ENCODE measurements at regions not wholly inside any gene's neighbourhood (a gene's known extent, or its start where the extent isn't known, plus 50 kb on each side); places are given as distances from the start of the nearest gene placed in this dataset.

DNA sequence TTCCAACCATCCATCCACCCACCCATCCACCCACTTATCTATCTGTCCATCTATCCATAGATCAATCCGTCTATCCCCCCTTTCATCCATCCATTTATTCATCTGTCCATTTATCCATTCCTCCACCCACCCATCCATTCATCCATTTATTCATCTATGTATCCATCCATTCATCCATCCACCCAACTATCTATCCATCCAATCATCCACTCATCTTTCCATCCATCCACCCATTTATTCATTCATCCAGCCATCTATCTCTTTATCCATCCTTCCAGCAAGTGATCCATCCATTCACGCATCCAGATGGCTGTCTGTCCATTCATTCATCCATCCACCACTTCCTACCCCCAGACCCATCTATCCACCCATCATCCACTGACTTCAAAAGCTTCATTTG lies 84.0 kb upstream of the CD99 start:
- DNase-seq = no peak

DNA sequence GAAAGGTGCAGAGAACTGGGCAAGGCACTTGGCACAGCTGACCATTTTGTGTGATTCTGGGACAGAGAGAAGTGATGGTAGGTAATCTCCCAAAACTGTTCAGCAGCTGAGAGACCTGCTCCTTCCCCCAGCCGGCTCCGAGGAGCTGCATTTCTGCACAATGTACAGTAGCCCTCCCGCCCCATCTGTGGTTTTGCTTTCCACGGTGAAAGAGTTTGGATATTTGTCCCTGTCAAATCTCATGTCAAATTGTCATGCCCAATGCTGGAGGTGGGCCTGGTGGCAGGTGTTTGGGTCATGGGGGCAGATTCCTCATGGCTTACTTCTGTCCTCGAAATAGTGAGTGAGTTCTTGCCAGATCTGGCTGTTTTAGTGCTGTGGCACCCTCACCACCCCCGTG lies 90.5 kb upstream of the CD99 start:
- no peak for DNase-seq

DNA sequence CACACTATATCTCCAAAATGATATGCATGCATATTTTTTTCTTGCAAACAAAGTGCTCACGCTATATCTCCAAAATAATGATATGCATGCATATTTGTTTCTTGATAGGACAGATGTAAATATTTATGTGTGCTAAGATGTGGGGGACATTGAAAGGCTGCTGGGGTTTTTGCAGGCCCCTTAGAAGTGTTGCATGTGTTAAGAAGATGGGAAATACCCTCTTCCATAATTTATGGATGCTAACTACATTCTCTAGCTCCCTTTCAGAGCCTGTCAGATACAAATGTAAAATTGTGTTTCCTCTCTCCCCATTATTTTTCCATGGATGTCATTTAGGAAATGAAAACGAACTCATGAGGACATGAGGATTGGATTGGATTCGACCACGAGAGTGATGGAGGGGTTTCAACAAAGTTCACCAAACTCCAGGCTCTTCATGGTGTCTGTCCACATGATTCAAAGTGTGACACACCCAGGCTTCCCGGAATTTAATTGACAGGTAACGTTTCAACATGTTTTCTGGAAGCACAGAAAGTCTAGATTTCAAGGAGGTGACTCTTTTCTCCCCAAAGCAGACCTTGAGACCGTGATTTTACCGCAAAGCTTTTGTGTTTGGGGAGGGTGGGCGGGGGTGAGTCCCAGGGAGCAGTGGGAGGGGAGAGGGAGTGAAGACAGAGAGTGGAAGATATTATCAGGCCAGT lies 94.4 kb upstream of the CD99 start:
- DNase-seq = no peak

DNA sequence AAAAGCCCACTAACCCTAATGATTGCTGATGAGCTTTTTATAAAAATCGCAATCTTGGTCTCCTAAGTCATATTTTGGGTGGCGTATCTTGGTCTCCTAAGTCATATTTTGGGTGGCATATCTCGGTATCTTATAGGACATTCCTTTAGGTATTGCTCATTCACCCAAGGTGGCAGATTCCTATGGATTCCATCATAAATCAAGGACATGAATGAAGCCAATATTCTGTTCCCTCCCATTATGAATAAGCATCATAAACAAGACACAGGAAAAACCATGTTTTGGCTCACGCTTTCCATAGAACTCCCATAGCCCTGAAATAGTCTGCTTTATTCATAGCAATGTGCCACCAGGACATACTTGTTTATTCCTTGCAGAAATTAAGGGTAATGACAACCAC lies 95.0 kb upstream of the CD99 start:
- DNase-seq = no peak

DNA sequence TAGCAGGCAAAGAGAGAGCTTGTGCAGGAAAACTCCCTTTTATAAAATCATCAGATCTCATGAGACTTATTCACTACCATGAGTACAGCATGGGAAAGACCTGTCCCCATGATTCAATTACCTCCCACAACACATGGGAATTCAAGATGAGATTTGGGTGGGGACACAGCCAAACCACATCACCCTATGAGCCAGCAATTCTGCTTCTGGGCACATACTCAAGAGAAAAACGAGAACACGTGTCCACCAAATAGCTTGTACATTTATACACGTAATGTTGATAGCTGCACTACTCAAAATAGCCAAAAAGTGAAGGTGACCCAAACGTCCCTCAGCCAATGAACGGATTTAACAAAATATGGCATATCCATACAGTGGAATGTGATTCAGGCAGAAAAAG lies 94.5 kb upstream of the DHRSX start:
- no peak for DNase-seq

DNA sequence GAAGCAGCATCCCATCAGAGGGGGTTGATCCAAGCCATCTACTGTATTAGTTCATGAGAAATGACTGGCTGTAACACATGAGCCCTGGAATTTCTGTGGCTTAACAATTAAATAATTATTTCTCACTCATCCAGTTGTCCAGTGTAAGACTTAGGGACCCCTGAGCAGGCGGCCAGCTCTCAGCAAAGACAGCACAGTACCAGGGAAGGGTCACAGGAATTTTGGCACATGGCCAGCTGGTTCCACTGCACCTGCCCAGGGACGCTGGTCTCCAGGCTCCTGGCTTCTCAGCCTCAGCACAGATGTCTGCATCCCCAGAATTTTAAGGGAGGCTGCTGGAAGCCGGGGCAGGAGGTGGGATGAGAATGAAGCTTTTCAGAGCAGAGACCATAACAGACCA lies 93.7 kb upstream of the DHRSX start:
- DNase-seq = no peak

DNA sequence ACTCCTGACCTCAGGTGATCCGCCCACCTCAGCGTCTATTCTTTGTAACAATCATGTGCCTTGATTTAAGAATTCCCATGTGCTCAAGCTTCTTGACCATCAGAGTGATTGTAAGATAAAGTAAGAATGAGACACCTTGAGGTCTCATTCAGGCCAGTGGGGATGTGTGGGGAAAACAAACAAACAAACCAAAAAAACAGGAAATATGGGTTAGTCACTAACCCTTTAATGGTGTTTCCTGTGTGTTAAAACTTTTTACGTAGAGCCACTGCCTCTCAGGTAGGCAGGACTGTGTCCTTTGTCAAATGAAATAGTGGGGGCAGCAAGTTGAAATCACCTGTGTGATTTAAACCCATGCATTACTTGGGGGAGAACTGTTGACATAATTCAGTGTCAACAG lies 91.5 kb upstream of the DHRSX start:
- no peak for DNase-seq

DNA sequence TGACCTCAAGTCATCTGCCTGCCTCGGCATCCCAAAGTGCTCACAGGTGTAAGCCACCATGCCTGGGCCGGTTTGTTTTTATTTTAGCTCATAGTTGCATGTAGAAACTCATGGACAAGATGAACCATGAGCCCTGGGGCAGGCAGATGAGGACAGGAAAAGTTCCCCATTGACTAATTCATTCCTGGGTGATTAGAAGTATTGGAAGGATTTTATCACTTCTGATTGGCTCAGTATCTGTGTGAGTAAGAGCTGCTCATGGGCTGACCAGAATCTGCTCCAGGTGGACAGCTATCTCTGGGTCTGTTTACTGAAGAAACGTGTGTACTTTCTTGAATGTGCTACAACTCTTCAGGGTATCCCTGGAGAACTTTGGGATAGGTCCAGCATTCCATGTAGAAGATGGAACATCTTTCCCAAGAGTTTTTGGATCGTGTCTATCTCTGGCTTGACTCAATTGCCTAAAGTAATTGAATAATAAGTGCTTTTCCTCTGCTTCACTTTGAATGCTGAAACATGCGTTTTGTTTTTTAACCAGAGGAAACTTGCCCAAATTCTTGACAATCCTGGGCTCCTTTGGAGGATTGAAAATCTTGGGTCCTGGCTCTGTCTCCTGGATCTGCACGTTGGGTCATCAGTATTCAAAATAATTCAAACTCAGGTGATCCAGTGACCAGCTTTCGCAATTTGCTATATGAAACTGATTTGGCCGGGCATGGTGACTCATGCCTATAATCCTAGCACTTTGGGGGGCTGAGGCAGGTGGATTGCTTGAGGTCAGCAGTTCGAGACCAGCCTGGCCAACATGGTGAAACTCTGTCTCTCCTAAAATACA lies 88.6 kb upstream of the DHRSX start:
- DNase-seq = no peak

DNA sequence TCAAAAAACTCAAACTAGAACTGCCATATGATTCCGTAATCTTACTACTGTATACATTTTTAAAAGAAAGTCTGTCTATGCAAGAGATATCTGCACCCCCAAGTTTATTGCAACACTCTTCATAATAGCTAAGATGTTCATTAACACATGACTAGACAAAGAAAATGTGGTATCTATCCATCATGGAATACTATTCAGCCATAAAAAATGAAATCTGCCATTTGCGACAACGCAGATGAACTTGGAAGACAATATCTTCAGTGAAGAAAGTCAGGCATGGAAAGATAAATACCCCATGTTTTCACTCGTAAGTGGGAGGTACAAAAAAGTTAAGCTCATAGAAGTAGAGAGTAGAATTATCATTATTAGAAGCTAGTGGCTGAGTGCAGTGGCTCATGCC lies 87.3 kb upstream of the DHRSX start:
- no peak for DNase-seq

DNA sequence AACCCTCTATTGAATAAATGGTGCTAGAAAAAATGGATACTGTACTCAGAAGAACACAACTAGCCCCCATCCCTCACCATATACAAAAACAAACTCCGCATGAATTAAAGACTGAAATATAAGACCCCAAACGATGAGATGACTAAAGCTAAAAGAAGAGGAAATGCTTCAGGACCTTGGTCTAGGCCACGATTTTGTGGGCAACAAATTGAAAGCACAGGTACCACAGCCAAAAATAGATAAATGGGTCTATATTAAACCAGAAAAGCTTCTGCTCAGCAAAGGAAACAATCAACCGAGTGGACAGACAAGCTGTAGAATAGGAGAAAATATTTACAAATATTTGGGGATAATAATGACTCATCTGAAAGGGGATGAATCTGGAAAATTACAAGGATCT lies 86.4 kb upstream of the DHRSX start:
- DNase-seq = no peak

DNA sequence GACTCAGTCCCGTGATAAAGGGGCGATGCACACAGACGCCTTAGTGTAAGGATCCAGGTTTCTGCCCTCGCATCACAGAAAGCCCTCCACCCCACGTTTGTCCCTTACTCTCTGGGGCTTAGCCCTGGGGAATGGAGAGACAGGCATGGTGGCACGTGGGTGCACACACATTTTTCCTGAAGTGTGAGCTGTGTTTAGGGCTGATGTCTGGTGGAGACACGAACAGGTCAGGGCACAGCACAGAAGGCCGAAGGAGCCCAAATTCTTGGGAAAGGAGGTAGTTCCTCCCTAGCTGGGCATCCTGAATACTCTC lies 84.3 kb upstream of the DHRSX start:
- no peak for DNase-seq

DNA sequence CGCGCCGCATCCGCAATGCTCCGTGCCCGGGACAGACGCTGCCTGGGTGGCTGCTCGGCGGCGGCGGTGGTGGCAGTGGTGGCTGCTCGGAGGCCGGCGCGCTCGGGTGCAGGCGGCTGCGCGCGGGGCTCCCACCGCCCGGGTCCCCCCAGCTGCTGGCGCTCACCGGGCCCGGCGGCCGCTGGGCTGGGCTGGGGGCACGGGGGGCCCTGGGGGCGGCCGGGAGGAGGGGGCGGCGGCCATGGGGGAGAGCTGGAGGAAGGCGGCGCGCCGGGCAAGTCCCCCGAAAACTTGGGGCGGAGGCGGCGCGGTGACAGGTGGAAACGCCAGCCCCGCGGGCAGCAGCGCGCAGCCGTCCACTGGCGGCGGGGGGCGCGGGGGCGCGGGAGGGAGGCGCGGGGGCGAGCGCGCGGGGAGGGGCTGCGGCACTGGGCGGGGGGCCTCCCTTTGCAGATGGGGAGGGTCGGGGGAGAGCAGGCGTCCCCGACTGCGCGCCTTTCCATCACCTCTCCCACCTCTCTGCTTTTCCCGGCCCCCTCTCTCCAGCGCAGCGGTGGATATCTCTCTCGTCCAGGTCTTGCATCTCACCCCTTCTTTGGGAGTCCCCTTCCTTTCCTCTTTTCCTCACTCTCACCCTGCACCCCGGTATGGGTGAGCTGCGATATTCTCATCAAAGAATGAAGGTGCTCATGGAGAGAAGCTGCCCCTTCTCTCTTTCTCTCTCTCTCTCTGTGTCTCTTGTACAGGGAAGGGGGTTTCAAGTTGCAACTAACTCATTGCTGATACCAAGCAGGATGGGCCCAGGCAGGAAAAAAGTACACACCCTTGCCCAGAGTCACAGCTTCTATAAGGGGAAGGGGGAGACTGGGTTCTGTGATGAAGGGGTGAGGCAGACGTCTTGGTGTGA lies 83.7 kb upstream of the DHRSX start:
- DNase-seq = no peak

DNA sequence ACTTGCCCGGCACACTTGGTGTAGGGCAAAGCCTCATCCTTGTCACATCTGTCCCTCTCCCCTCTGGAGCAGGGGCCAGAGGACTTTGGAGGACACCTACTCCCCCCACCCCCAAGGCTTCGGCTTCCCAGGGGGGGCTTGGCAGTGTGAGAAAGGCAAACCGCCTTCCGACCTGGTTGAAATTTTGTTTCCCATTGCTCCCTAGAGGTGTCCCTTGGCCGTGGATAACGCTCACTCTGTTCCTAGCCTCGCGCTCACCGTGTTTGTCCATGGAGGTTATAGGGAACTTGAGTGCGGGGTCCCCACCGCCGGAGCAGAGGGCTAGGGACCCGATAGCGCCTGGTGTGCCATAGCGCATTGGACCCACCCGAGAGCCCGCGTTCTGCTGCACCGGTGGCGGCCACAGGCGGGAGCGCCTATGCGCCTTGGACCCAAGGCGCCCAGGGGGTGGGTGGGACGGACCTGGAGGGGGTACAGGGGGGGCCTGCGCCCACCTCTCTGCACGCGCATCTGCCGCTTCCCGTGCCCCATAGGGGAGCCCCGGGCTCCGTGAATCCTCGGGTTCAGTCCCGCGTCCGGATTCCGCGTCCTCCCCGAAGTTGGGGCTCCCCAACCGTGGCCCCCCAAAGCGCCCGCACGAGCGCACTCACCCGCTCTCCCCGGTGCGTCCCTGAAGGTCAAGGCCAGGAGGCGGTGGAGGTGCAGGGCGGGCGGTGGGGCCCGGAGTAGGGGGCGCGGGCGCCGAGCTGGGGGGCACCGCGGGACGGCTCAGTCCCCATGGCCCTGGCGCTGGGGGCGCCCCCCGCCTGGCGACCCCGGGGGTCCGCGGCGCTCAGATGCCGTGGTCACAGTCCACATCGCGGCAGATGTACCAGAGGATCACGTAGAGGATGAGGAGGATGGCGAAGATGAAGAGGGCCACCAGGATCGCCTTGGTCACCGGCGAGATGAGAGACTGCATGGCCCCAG lies 82.7 kb upstream of the DHRSX start:
- no peak for DNase-seq

DNA sequence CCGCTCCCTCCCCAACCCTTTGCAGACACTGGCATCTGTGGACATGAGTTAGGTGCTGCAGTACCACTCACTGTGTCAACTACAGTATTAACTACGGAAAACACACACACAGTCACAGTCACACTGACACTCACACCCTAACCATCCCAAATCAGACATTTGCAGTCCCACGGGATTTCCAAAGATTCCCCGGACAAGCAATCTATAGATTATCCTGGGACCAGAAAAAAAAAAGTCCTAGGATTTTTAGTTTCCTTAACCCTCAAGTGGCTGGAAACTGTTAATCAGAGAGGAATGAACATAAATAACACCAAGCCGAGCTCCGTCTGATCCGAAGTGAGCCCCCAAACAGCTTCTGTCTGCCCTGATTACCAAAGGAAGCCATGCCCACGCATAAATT lies 81.9 kb upstream of the DHRSX start:
- DNase-seq = no peak

DNA sequence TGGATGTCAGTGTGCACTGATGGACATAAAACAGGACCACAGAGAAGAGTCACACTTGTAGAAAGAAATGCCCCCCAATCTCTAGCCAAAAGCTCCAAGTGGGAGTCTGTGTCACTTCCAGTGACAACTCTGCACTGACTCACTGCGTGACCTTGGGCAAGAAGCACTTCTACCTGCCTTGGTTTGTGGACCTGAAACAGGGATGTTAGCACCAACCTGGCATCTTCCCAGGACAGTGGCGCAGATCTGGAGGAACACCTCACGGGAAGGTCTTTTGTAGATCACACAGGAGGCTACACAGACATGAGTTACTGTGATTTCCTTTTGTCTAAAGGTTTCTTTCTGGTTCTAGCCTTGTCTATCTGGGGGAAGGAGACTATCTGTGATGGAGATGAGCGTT lies 80.5 kb upstream of the DHRSX start:
- no peak for DNase-seq

DNA sequence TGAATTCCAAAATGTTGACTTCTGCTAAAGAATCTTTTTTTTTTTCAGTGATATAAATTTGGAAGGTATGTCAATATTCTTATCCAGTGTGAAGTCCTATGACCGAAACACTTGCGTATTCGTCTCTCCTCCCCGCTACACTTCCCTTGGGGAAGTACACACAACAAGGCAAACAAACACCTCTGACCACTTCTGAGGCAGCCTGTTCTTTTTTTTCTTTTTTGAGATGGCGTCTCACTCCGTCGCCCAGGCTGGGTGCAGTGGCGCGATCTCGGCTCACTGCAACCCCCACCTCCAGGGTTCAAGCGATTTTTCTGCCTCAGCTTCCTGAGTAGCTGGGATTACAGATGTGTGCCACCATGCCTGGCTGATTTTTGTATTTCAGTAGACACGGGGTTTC lies 78.1 kb upstream of the DHRSX start:
- DNase-seq = no peak

DNA sequence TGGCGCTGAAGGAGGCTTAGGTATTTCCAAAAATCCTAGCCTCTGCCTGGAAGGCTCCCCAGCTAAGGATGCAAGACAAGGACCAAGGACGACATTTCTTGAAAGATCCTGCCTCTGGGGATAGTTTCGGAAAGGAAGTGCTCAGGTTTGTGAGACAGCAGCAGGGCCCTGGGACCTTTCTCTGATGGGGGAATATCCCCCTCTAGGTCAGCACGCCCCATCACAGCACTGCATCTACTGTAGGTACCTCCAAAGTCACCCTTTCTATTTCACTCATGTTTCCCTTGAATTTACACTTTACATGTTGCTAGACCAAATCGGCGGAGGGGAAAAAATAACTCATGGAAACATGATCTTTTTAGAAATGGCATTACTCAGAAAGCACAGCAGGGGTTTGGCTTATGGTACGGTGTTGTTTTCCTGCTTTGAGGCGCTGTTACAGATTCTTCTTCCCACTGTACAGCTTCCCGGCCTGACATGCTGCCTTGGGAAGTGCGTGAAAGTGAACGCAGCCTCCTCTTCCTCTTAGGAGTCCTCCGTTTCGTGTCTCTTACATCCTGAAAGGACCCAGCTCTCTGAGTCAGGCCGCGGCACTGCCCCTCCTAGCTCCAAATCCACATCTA lies 77.2 kb upstream of the DHRSX start:
- DNase-seq = no peak

DNA sequence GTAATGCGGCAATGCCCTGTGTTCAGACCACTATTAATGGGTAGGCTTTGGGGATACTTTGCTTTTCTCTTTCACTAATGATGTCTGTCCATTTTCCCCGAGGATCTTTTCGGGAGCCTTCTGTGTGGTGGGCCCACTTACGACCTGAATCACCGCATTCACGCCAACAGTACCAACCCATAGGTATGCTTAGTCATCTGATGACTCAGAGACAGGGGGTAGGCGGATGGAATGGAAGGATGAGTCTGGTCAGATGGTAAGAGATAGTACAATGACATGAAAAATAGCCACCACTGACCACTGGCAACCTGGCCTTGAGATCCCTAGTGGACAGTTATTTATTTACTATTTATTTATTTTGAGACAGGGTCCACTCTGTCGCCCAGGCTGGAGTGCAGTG lies 76.0 kb upstream of the DHRSX start:
- DNase-seq = no peak

DNA sequence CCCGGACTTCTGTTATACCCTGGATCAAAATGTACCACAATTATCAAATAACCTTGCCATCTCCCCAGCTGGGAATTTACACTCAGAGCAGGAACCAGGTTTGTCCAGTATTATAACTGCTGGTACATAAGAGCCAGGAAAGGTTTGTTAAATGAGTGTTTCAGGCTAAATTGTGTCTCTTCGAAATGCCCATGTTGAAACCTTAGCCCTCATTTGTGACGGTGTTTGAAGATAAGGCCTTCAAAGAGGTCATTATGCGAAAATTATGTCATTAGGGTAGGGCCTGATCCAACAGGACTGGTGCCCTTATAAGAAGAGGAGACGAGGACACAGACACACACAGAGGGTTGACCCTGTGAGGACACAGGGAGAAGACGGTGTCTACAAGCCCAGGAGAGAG lies 73.5 kb upstream of the DHRSX start:
- DNase-seq = no peak

DNA sequence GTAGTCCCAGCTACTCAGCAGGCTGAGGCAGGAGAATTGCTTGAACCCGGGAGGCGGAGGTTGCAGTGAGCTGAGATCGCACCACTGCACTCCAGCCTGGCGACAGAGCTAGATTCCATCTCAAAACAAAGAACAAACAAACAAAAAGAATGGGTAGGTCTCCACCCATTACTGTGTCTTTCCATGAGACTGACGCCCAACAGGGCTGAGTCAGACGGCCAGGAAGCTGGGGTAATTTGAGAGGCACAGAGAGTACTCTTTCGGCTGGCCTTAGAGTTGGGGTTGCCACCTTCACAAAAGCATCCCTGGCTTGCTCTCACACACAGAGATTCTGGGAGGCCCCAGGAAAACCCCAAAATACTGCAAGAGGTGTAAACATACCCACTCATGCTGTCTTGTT lies 72.0 kb upstream of the DHRSX start:
- no peak for DNase-seq

DNA sequence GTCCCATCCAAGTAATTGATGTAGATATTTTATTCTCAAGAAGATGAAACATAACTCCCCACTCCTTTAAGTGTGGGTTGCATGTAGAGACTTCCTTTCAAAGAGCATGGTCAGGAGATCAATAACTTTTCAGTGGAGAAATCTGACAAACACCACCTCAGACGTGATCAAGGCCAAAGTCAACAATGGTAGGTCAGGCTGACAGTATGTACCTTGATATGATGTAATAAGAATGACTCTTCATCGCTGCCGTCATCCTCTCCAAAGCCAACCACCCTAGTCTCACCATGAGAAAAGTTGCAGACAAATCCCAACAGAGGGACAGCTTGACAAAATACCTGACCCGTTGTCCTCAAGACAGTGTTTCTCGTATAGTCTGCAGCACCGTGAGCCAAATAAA lies 67.3 kb upstream of the DHRSX start:
- DNase-seq = no peak

DNA sequence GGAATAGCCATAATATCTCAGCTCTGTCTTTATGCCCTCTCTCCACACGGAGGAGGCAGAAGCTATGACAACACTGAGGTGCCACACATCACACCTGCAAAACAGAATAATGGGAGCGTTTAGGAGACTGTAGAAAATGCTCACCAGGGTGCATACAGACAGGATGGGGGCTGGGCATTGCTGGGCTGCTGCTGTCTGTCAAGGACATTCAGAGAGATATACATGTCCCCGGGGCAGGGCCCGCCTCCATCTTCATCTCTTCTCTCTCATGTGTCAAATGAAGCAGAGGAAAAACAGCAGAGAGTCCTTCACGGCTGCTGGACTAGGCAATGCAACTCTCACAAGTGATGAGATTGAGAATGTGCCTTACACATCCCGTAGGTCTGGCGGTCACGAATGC lies 65.3 kb upstream of the DHRSX start:
- no peak for DNase-seq

Data from inflammatory macrophage (primary cell).